OCI-LY1 (cell line): ENCODE measurements at regions not wholly inside any gene's neighbourhood (a gene's known extent, or its start where the extent isn't known, plus 50 kb on each side); places are given as distances from the start of the nearest gene placed in this dataset.

Experiments
- H2AFZ ChIP-seq: fragments of 200-600 bp; sonication (generic), shearing (Covaris generic); 2 replicates; pipeline ENCODE4 v1.6.0; 2014; ENCODE audit warnings: antibody characterized with exemption, mild to moderate bottlenecking, low read length
- H3F3A ChIP-seq: fragments of 200-600 bp; sonication (generic), shearing (Covaris generic); 2 replicates; pipeline ENCODE4 v1.6.0; 2014; ENCODE audit warnings: mild to moderate bottlenecking, antibody characterized with exemption, low read length, moderate library complexity; ENCODE audit not compliant: insufficient read depth
- H3K27ac ChIP-seq: fragments of 200-600 bp; sonication (generic); 2 replicates; pipeline ENCODE4 v1.5.1; 2014; ENCODE audit warnings: low read length, mixed run types, mild to moderate bottlenecking, low read depth; ENCODE audit not compliant: poor library complexity, severe bottlenecking
- H3K27me3 ChIP-seq: fragments of 200-600 bp; sonication (generic); 2 replicates; pipeline ENCODE4 v1.6.0; 2014; ENCODE audit warnings: antibody characterized with exemption, mild to moderate bottlenecking, low read length, moderate library complexity; ENCODE audit not compliant: insufficient read depth
- H3K36me3 ChIP-seq: fragments of 200-600 bp; sonication (generic); 2 replicates; pipeline ENCODE4 v1.6.1; 2014; ENCODE audit warnings: mild to moderate bottlenecking, antibody characterized with exemption, low read length, moderate library complexity, mixed read lengths; ENCODE audit not compliant: insufficient read depth
- H3K4me1 ChIP-seq: fragments of 200-600 bp; sonication (generic); 2 replicates; pipeline ENCODE4 v1.5.1; 2014; ENCODE audit warnings: mild to moderate bottlenecking, low read length, moderate library complexity; ENCODE audit not compliant: insufficient read depth, severe bottlenecking
- H3K4me2 ChIP-seq: fragments of 200-600 bp; sonication (generic), shearing (Covaris generic); 2 replicates; pipeline ENCODE4 v1.6.1; 2014; ENCODE audit warnings: low read length
- H3K4me3 ChIP-seq: fragments of 200-600 bp; sonication (generic); 2 replicates; pipeline ENCODE4 v1.5.1; 2014; ENCODE audit warnings: low read length, low read depth, mild to moderate bottlenecking, mixed read lengths; ENCODE audit not compliant: poor library complexity, severe bottlenecking
- H3K79me2 ChIP-seq: fragments of 200-600 bp; shearing (Covaris generic); 2 replicates; pipeline ENCODE4 v1.6.1; 2016; ENCODE audit warnings: mixed run types, low read length, mixed read lengths; ENCODE audit not compliant: insufficient read depth
- H3K9ac ChIP-seq: fragments of 200-600 bp; sonication (generic), shearing (Covaris generic); 2 replicates; pipeline ENCODE4 v1.6.1; 2014; ENCODE audit warnings: mild to moderate bottlenecking, low read length, mixed read lengths
- H3K9me2 ChIP-seq: fragments of 200-600 bp; sonication (generic), shearing (Covaris generic); 2 replicates; pipeline ENCODE4 v1.6.1; 2014; ENCODE audit warnings: low read depth, mild to moderate bottlenecking, low read length, mixed read lengths
- H3K9me3 ChIP-seq: fragments of 200-600 bp; shearing (Covaris generic); 2 replicates; pipeline ENCODE4 v1.6.1; 2014; ENCODE audit warnings: low read length, mixed read lengths
- H4K20me1 ChIP-seq: fragments of 200-600 bp; sonication (generic), shearing (Covaris generic); 2 replicates; pipeline ENCODE4 v1.6.0; 2016; ENCODE audit warnings: mild to moderate bottlenecking, low read length; ENCODE audit not compliant: insufficient read depth
- CTCF ChIP-seq: fragments of 200-600 bp; sonication (generic), shearing (Covaris generic); IDR thresholded peaks from 2 replicates; pipeline ENCODE4 v1.5.1; 2017; ENCODE audit warnings: mild to moderate bottlenecking, antibody characterized with exemption, low read length, moderate library complexity, mixed read lengths
- EZH2 ChIP-seq: fragments of 200-600 bp; sonication (generic), shearing (Covaris generic); IDR thresholded peaks from 2 replicates; pipeline ENCODE4 v1.8.0; 2017; ENCODE audit warnings: borderline replicate concordance, mixed run types, mild to moderate bottlenecking, antibody characterized with exemption, low read length, moderate library complexity, mixed read lengths

GRCh38 chrX:16376056-16376455, 208.8 kb downstream of the MAGEB17 start:
- Histone ChIP-seq H3K4me2 (no peak overlapping the region), H3K9me3 (no peaks in the 10 kb centered on the region), H3K79me2 (no peaks in the 10 kb centered on the region), H3K27ac (no peak overlapping the region), H3K9me2 (no peaks in the 10 kb centered on the region), H2AFZ (no peak overlapping the region), H3K9ac (no peak overlapping the region), H3K36me3 (no peaks in the 10 kb centered on the region), H3K27me3 (no peaks in the 10 kb centered on the region), H4K20me1 (no peaks in the 10 kb centered on the region), H3K4me1 (no peaks in the 10 kb centered on the region), H3F3A (no peaks in the 10 kb centered on the region), H3K4me3 (no peak overlapping the region)
- TF ChIP-seq CTCF (no peak), EZH2 (no peak)

DNA sequence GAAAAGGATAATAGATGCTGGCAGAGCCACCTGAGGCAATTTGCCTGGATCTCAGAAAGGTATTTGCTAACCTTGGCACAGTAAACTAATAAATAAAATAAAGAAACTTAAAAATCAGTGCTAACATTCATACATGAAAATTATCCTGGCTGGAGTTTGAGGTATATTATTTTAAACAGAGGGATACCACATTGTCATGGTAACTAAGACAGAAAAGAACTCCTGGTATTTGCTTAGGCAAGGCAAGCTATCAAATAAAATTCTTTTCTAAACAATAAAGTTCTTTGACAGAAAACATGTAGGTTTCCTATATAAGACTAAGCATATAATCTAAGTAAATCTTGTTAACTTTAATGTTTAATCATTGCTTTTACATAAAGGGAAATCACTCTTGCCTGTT, 218.8 kb downstream of the MAGEB17 start:
- Histone ChIP-seq H3K36me3 (no peaks in the 10 kb centered on the region), H3F3A (no peaks in the 10 kb centered on the region), H3K4me2 (no peak overlapping the region), H3K9me2 (no peaks in the 10 kb centered on the region), H4K20me1 (no peaks in the 10 kb centered on the region), H3K27ac (no peak overlapping the region), H3K4me3 (no peak overlapping the region), H3K9ac (no peak overlapping the region), H3K27me3 (no peaks in the 10 kb centered on the region), H2AFZ (no peak overlapping the region), H3K9me3 (no peaks in the 10 kb centered on the region), H3K79me2 (no peaks in the 10 kb centered on the region), H3K4me1 (no peaks in the 10 kb centered on the region)
- TF ChIP-seq CTCF (no peak), EZH2 (no peak)

DNA sequence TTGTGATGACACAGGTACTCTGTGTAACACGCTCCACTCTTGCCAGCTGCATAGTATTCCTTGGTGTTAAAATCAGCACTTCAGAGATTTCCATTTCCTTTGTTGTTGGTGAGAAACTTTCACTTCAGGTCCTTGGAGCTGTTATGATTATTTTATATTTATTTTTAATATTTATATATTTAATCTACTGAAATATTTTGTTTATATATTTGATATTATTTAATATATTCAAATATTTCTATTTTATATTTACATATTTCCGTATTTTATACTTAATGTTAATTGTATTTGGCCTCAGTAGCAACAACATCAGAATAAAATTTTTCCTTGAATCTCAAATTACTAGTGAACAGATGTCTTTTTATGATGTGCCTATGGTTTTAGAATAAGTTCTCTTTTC, 225.3 kb downstream of the MAGEB17 start:
- no peaks in the 10 kb centered on the region for H3K9me3 ChIP-seq
- H3K4me3 ChIP-seq = no peak overlapping the region
- H3K79me2 ChIP-seq = no peaks in the 10 kb centered on the region
- H3K36me3 ChIP-seq = no peaks in the 10 kb centered on the region
- no peak overlapping the region for H3K4me2 ChIP-seq
- no peak for TF ChIP-seq CTCF
- TF ChIP-seq EZH2 = no peak
- H3K27ac ChIP-seq = no peak overlapping the region
- H3K9me2 ChIP-seq = no peaks in the 10 kb centered on the region
- H3K4me1 ChIP-seq = no peaks in the 10 kb centered on the region
- H3F3A ChIP-seq = no peaks in the 10 kb centered on the region
- H4K20me1 ChIP-seq = no peaks in the 10 kb centered on the region
- H2AFZ ChIP-seq = no peak overlapping the region
- H3K27me3 ChIP-seq = no peaks in the 10 kb centered on the region
- no peak overlapping the region for H3K9ac ChIP-seq
